Tibial artery (tissue), 4 donors: ENCODE measurements at regions not wholly inside any gene's neighbourhood (a gene's known extent, or its start where the extent isn't known, plus 50 kb on each side); places are given as distances from the start of the nearest gene placed in this dataset.

Experiments used
- DNase-seq, 2 donors: peaks; one replicate each; pipeline ENCODE4 v3.0.0-alpha.2; 2019
- H3K27ac ChIP-seq, 2 donors: fragments of 200-600 bp; sonication (generic) in 1 of 2; 1 replicate in 1 of 2; 2 replicates in 1 of 2; pipeline ENCODE4 v1.5.1; 2018 to 2019; ENCODE audit warnings: mild to moderate bottlenecking in 1 of 2
- H3K27me3 ChIP-seq, 2 donors: fragments of 200-600 bp; sonication (generic) in 1 of 2; one replicate each; pipeline versions ENCODE4 v1.5.1 to v1.6.0; 2016 to 2019
- H3K36me3 ChIP-seq, 3 donors: fragments of 200-600 bp; sonication (generic) in 2 of 3; one replicate each; pipeline ENCODE4 v1.5.1; 2016 to 2019; ENCODE audit warnings: mild to moderate bottlenecking in 2 of 3
- H3K4me1 ChIP-seq, 4 donors: fragments of 200-600 bp; sonication (generic) in 2 of 4; 1 replicate in 3 of 4; 2 replicates in 1 of 4; pipeline ENCODE4 v1.5.1; 2016 to 2019
- H3K4me3 ChIP-seq, 2 donors: fragments of 200-600 bp; sonication (generic) in 1 of 2; 1 replicate in 1 of 2; 2 replicates in 1 of 2; pipeline ENCODE4 v1.5.1; 2018 to 2019; ENCODE audit warnings: mild to moderate bottlenecking in 2 of 2
- H3K9me3 ChIP-seq, 3 donors: fragments of 200-600 bp; sonication (generic) in 1 of 3; one replicate each; pipeline ENCODE4 v1.5.1; 2016 to 2019
- CTCF ChIP-seq, 2 experiments: fragments of 200-600 bp in 1 of 2; fragments of 450-650 bp in 1 of 2; IDR thresholded peaks; one replicate each; pipeline ENCODE4 v1.5.1; 2017 to 2019; ENCODE audit warnings: antibody characterized with exemption in 2 of 2, mild to moderate bottlenecking in 1 of 2, moderate library complexity in 1 of 2
- intact Hi-C: fragments of 100-400 bp; cut with DNase I; formaldehyde crosslinking; loops from one replicate; pipeline ENCODE4 v1.15.0; 2023; ENCODE audit warnings: low total_unique reads

- intact Hi-C loops = no loop called here
- no peaks in the 10 kb centered on the region for H3K4me1 ChIP-seq
- no peaks in the 10 kb centered on the region for H3K36me3 ChIP-seq
- no peak overlapping the region for H3K4me3 ChIP-seq
- no peak for TF ChIP-seq CTCF (IDR thresholded peaks at IDR 0.05)
- no peaks in the 10 kb centered on the region for H3K27me3 ChIP-seq
- H3K9me3 ChIP-seq = no peaks in the 10 kb centered on the region
- DNase-seq = no peak
- H3K27ac ChIP-seq = no peak overlapping the region
These were observed 298.6 kb downstream of the C6orf118 start for GRCh38 chr6:165010556-165011535.

- H3K4me1 ChIP-seq = no peaks in the 10 kb centered on the region
- intact Hi-C loops = no loop called here
- TF ChIP-seq CTCF (IDR thresholded peaks at IDR 0.05) = no peak
These were observed 300.4 kb downstream of the C6orf118 start for GRCh38 chr6:165008971-165009370.

DNA sequence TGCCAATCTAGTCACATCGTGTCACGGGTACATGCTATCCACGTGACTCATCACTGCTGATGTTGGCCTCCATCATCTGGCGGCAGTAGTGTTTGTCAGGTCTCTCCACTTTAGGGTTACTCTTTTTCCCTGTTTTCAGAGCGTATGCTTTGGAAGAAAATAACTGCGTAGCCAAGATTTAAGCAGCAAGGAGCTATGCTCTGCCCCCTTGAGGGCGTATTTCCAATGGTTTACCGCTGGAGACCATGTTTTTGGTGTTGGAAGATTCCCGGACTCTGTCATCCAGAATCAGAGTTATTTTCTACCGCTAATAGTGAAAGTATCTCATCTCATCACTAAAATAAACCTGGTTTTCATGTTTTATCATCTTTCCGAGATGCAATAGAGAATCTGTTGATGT, 306.5 kb downstream of the C6orf118 start:
- no peaks in the 10 kb centered on the region for H3K27me3 ChIP-seq
- no peaks in the 10 kb centered on the region for H3K9me3 ChIP-seq
- intact Hi-C loops = no loop called here
- DNase-seq = no peak
- no peak overlapping the region for H3K27ac ChIP-seq
- TF ChIP-seq CTCF (IDR thresholded peaks at IDR 0.05) = no peak
- H3K36me3 ChIP-seq = no peaks in the 10 kb centered on the region
- H3K4me3 ChIP-seq = no peak overlapping the region
- H3K4me1 ChIP-seq = no peaks in the 10 kb centered on the region

More at GRCh38 chr6:165008971-165009370, 300.4 kb downstream of the C6orf118 start:
- Histone ChIP-seq H3K27me3 (no peaks in the 10 kb centered on the region), H3K9me3 (no peaks in the 10 kb centered on the region), H3K36me3 (no peaks in the 10 kb centered on the region), H3K27ac (no peak overlapping the region), H3K4me3 (no peak overlapping the region)
- DNase-seq = no peak

DNA sequence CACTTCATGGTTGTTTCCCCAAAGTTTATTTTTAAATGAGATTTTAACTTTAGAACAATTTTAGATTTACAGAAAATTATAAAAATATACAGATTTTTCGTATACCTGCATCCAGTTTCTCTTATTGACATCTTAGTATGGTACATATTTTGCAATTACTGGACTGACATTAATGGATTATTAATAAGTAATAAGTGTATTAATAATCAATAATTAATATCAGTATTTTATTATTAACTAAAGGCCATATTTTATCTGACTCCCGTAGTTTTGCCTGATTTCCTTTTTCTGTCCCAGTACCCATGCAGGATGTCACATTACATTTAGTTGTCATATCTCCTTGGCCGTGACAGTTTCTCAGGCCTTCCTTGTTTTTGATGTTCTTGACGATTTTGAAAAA, 307.0 kb downstream of the C6orf118 start:
- Histone ChIP-seq H3K4me3 (no peak overlapping the region), H3K9me3 (no peaks in the 10 kb centered on the region), H3K27ac (no peak overlapping the region), H3K36me3 (no peaks in the 10 kb centered on the region), H3K27me3 (no peaks in the 10 kb centered on the region), H3K4me1 (no peaks in the 10 kb centered on the region)
- no peak for TF ChIP-seq CTCF (IDR thresholded peaks at IDR 0.05)
- intact Hi-C loops = no loop called here
- DNase-seq = no peak

GRCh38 chr6:165001502-165002157, 307.8 kb downstream of the C6orf118 start:
- Histone ChIP-seq H3K9me3 (no peaks in the 10 kb centered on the region), H3K27me3 (no peaks in the 10 kb centered on the region), H3K36me3 (no peaks in the 10 kb centered on the region), H3K4me1 (no peaks in the 10 kb centered on the region), H3K27ac (no peak overlapping the region), H3K4me3 (no peak overlapping the region)
- no peak for DNase-seq
- no peak for TF ChIP-seq CTCF (IDR thresholded peaks at IDR 0.05)
- intact Hi-C loops = no loop called here
